Vagina (tissue), 2 donors: ENCODE measurements at regions not wholly inside any gene's neighbourhood (a gene's known extent, or its start where the extent isn't known, plus 50 kb on each side); places are given as distances from the start of the nearest gene placed in this dataset.

Experiments
- POLR2AphosphoS5 ChIP-seq, 2 donors: sonication (generic); formaldehyde crosslinking; IDR thresholded peaks; one replicate each; pipeline ENCODE4 v1.9.0; 2017; ENCODE audit warnings: antibody characterized with exemption in 2 of 2, mild to moderate bottlenecking in 2 of 2, low read depth in 1 of 2; ENCODE audit not compliant: insufficient read depth in 1 of 2
- TF ChIP-seq, protein P1 (sequence below), 3 experiments: fragments of 450-650 bp in 2 of 3; fragments of 200-600 bp in 1 of 3; sonication (generic) in 1 of 3; IDR thresholded peaks; one replicate each; pipeline ENCODE4 v1.5.1; 2017 to 2019; ENCODE audit warnings: antibody characterized with exemption in 3 of 3, mild to moderate bottlenecking in 2 of 3, moderate library complexity in 2 of 3

DNA sequence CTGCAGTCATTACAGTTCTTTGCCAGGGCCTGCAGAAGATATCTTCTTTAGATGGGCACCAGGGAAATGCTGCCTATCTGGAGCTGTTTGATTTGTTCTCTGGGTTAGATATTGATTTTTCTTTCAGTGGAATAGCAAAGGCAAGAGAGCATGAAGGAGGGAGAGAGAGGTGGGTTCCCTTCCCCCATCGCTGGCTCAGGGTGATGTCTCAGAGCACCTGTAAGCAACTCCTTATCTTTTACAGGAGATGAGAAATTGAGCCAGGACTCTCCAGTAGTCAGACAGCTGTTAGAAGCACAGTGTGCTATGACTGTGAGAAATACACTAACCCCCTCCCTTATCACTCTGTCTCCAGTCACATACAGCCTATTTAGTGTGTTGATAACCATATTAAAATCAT, 89.3 kb upstream of the SLC24A5 start:
- TF ChIP-seq, protein P1, sequence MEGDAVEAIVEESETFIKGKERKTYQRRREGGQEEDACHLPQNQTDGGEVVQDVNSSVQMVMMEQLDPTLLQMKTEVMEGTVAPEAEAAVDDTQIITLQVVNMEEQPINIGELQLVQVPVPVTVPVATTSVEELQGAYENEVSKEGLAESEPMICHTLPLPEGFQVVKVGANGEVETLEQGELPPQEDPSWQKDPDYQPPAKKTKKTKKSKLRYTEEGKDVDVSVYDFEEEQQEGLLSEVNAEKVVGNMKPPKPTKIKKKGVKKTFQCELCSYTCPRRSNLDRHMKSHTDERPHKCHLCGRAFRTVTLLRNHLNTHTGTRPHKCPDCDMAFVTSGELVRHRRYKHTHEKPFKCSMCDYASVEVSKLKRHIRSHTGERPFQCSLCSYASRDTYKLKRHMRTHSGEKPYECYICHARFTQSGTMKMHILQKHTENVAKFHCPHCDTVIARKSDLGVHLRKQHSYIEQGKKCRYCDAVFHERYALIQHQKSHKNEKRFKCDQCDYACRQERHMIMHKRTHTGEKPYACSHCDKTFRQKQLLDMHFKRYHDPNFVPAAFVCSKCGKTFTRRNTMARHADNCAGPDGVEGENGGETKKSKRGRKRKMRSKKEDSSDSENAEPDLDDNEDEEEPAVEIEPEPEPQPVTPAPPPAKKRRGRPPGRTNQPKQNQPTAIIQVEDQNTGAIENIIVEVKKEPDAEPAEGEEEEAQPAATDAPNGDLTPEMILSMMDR (IDR thresholded peaks at IDR 0.05), result no peak
- no peak for TF ChIP-seq POLR2AphosphoS5 (IDR thresholded peaks at IDR 0.05; ENCODE audit: insufficient read depth in 1 of 2, low read depth in 1 of 2)
